ENCODE measurements at regions not wholly inside any gene's neighbourhood (a gene's known extent, or its start where the extent isn't known, plus 50 kb on each side); places are given as distances from the start of the nearest gene placed in this dataset.

DNA sequence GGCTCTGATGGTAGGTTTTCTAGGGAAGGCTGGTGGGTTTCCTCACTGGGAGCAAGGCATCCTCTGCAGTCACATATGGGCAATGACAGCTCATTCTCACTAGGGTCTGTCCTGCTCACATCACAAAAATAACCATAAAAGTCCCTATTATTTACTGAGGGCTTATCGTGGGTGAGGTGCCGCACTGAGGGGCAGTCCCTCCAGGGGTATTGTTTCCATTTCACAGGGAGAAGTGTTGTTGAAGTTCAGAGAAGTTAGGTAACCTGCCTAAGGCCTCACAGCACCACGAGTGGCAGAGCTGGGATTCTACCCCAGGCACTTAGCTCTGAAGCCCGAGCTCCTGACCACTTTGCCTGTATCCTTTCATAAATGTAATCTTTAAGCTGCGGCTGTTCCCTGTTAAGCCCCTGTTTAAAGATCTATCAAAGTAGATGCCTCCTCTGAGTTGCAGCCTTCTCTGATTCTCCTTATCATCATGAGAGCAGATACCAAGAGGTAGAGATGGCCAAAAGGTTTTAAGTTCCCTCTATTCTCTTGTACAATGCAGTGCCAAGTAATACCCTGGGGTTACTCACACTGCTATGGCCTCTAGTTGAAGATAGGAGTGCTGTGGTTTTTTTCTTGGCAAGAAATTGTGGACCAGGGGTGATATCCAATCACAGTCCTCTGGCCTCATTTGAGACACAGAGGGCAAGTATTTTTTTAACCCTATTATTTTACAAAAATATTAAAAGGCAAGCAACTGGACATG lies 107.0 kb downstream of the RPLP1 start:
- H3K4me1 Mint-ChIP-seq (ENCODE audit: low read depth, unreplicated experiment) = peaks cover 22% of the 10 kb centered on the region
- H3K36me3 Mint-ChIP-seq (ENCODE audit: unreplicated experiment) = no peaks in the 10 kb centered on the region
- no peak for DNase-seq
- H3K9me3 Mint-ChIP-seq (ENCODE audit: unreplicated experiment) = peaks cover 2% of the 10 kb centered on the region
- TF ChIP-seq, protein P1, sequence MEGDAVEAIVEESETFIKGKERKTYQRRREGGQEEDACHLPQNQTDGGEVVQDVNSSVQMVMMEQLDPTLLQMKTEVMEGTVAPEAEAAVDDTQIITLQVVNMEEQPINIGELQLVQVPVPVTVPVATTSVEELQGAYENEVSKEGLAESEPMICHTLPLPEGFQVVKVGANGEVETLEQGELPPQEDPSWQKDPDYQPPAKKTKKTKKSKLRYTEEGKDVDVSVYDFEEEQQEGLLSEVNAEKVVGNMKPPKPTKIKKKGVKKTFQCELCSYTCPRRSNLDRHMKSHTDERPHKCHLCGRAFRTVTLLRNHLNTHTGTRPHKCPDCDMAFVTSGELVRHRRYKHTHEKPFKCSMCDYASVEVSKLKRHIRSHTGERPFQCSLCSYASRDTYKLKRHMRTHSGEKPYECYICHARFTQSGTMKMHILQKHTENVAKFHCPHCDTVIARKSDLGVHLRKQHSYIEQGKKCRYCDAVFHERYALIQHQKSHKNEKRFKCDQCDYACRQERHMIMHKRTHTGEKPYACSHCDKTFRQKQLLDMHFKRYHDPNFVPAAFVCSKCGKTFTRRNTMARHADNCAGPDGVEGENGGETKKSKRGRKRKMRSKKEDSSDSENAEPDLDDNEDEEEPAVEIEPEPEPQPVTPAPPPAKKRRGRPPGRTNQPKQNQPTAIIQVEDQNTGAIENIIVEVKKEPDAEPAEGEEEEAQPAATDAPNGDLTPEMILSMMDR (IDR thresholded peaks at IDR 0.05; ENCODE audit: partially characterized antibody, unreplicated experiment) = no peak
- no peak overlapping the region for H3K4me3 Mint-ChIP-seq (ENCODE audit: unreplicated experiment)
- H3K27me3 Mint-ChIP-seq (ENCODE audit: unreplicated experiment) = no peaks in the 10 kb centered on the region
- no peak overlapping the region for H3K27ac Mint-ChIP-seq (ENCODE audit: unreplicated experiment)

DNA sequence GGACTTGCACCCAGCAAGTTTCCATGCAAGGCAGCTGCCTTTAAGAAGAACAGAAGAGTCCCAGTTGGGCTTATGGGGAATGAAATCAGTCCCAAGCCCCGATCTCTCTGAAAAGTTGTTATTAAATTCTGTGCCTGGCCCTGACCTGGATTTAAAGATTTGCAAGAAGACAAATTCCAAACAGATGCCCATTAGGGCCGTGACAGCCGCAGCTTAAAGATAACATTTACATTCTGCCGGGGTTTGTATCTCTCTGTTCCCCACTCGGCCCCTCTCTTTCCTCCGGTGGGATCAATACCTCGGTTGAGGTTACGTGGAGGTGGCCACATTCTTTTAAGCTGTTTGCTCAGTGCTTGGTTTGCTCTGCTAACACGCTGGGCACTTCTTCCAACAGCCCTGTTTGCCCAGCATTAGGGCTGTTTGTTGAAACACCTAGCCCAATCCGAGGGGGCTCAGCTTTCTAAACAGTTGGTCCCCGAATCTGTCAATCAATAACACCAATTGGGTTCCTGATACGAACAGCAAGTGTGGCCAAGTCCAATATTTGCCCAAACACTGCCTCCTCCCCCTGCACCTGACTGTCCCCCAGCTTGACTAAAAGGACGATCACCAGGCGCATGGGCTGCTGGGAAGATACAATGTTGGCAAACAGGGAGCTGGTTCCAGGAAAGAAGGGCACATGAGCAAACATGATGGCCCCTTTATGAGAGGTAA lies 108.6 kb downstream of the RPLP1 start:
- H3K27me3 Mint-ChIP-seq (ENCODE audit: unreplicated experiment) = no peaks in the 10 kb centered on the region
- H3K9me3 Mint-ChIP-seq (ENCODE audit: unreplicated experiment) = peaks cover 2% of the 10 kb centered on the region
- H3K4me1 Mint-ChIP-seq (ENCODE audit: low read depth, unreplicated experiment) = peaks cover 14% of the 10 kb centered on the region
- TF ChIP-seq, protein P1 (IDR thresholded peaks at IDR 0.05; ENCODE audit: partially characterized antibody, unreplicated experiment) = no peak
- H3K27ac Mint-ChIP-seq (ENCODE audit: unreplicated experiment) = no peak overlapping the region
- DNase-seq = no peak
- H3K4me3 Mint-ChIP-seq (ENCODE audit: unreplicated experiment) = no peak overlapping the region
- H3K36me3 Mint-ChIP-seq (ENCODE audit: unreplicated experiment) = no peaks in the 10 kb centered on the region

DNA sequence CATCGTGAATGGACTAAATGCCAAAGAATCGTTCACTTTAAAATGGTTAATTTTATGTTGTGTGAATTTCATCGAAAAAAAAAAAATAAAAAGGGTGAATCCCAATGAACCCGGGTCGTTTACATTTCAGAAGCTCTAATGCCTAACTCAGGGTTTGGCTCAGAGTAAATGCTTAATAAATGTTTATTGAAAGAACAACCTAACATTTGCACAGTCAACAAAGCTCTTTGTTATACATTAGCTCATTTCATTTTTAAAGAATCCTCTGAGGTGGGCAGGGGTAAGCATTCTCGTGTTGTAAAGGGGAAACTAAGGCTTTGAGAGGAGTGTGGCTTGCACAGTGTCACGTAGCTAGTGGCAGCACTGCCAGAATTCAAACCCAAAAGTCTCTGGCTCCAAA lies 109.5 kb downstream of the RPLP1 start:
- Mint-ChIP-seq H3K4me1 (ENCODE audit: low read depth, unreplicated experiment) (peaks cover 11% of the 10 kb centered on the region), H3K9me3 (ENCODE audit: unreplicated experiment) (no peaks in the 10 kb centered on the region), H3K36me3 (ENCODE audit: unreplicated experiment) (no peaks in the 10 kb centered on the region), H3K4me3 (ENCODE audit: unreplicated experiment) (no peak overlapping the region), H3K27ac (ENCODE audit: unreplicated experiment) (no peak overlapping the region), H3K27me3 (ENCODE audit: unreplicated experiment) (no peaks in the 10 kb centered on the region)
- no peak for DNase-seq
- TF ChIP-seq, protein P1 (IDR thresholded peaks at IDR 0.05; ENCODE audit: partially characterized antibody, unreplicated experiment) = no peak

DNA sequence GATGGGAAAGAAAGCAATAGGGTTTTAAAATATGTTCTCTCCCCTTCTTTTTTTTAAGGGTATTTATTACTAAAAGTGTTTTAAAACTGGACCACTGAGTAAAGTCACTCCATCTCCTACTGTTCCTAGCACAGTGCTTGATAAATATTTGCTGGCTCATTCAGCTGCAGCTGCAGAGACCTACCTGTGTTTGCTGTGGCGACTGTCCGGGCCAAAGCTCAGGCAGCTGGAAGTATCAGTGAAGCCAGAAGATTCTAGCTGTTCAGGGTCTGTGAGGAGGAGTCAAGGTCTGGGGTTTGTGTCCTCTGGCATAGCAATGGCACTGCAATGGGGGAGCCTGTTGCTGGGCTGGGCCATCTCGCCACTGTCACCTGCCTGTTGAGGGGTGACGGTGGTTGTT lies 109.9 kb downstream of the RPLP1 start:
- H3K27me3 Mint-ChIP-seq (ENCODE audit: unreplicated experiment) = no peaks in the 10 kb centered on the region
- no peak overlapping the region for H3K27ac Mint-ChIP-seq (ENCODE audit: unreplicated experiment)
- no peak overlapping the region for H3K4me3 Mint-ChIP-seq (ENCODE audit: unreplicated experiment)

More for the DNA sequence above, 109.9 kb downstream of the RPLP1 start:
- Mint-ChIP-seq H3K36me3 (ENCODE audit: unreplicated experiment) (no peaks in the 10 kb centered on the region), H3K4me1 (ENCODE audit: low read depth, unreplicated experiment) (peaks cover 7% of the 10 kb centered on the region), H3K9me3 (ENCODE audit: unreplicated experiment) (no peaks in the 10 kb centered on the region)
- TF ChIP-seq, protein P1 (IDR thresholded peaks at IDR 0.05; ENCODE audit: partially characterized antibody, unreplicated experiment) = no peak
- DNase-seq = no peak

Measured in glutamatergic neuron (in vitro differentiated cells).